GM21515 (cell line): ENCODE measurements at regions not wholly inside any gene's neighbourhood (a gene's known extent, or its start where the extent isn't known, plus 50 kb on each side); places are given as distances from the start of the nearest gene placed in this dataset.
"Not testable (repeated sequence)": the region's sequence is repeated elsewhere in the genome, so short reads cannot be mapped to it uniquely, and the experiment has no call there.

ENCODE experiments used
- ATAC-seq: cut with Tn5 transposase; IDR thresholded peaks from one replicate; pipeline ENCODE4 v1.9.1; 2021; ENCODE audit not compliant: unreplicated experiment

GRCh38 chr1:72969461-72969860 is 687.1 kb upstream of the NEGR1 start:
- ATAC-seq: no peak

- ATAC-seq: no peak
These were observed 672.6 kb upstream of the NEGR1 start for GRCh38 chr1:72954943-72955342.

- ATAC-seq: not testable (repeated sequence)
These were observed 668.6 kb upstream of the NEGR1 start for GRCh38 chr1:72950900-72951299.

GRCh38 chr1:72946903-72947499 is 664.7 kb upstream of the NEGR1 start:
- no peak for ATAC-seq

GRCh38 chr1:72942008-72942407 is 659.7 kb upstream of the NEGR1 start:
- ATAC-seq: no peak

GRCh38 chr1:72938408-72938807 is 656.1 kb upstream of the NEGR1 start:
- no peak for ATAC-seq

- no peak for ATAC-seq
These were observed 655.6 kb upstream of the NEGR1 start for GRCh38 chr1:72937905-72938304.

- ATAC-seq: no peak
These were observed 654.6 kb upstream of the NEGR1 start for GRCh38 chr1:72936942-72937341.

GRCh38 chr1:72936151-72936740 is 653.9 kb upstream of the NEGR1 start:
- no peak for ATAC-seq

GRCh38 chr1:72932025-72932424 is 649.7 kb upstream of the NEGR1 start:
- ATAC-seq: no peak

GRCh38 chr1:72930528-72930927 is 648.2 kb upstream of the NEGR1 start:
- ATAC-seq: no peak

- no peak for ATAC-seq
These were observed 636.6 kb upstream of the NEGR1 start for GRCh38 chr1:72918940-72919339.

- no peak for ATAC-seq
These were observed 635.6 kb upstream of the NEGR1 start for GRCh38 chr1:72917920-72918319.

- ATAC-seq: no peak
These were observed 633.2 kb upstream of the NEGR1 start for GRCh38 chr1:72915581-72915980.

GRCh38 chr1:72911656-72912055 is 629.3 kb upstream of the NEGR1 start:
- ATAC-seq: no peak

GRCh38 chr1:72896256-72896655 is 613.9 kb upstream of the NEGR1 start:
- ATAC-seq: no peak

- ATAC-seq: no peak
These were observed 610.1 kb upstream of the NEGR1 start for GRCh38 chr1:72892461-72892860.

- ATAC-seq: no peak
These were observed 609.6 kb upstream of the NEGR1 start for GRCh38 chr1:72891976-72892375.

GRCh38 chr1:72885841-72886240 is 603.5 kb upstream of the NEGR1 start:
- no peak for ATAC-seq

GRCh38 chr1:72885017-72885416 is 602.7 kb upstream of the NEGR1 start:
- no peak for ATAC-seq

- ATAC-seq: no peak
These were observed 587.5 kb upstream of the NEGR1 start for GRCh38 chr1:72869873-72870272.

- ATAC-seq: no peak
These were observed 587.1 kb upstream of the NEGR1 start for GRCh38 chr1:72869441-72869840.

GRCh38 chr1:72851597-72851996 is 569.3 kb upstream of the NEGR1 start:
- no peak for ATAC-seq
